ACHN (cell line): ENCODE measurements at regions not wholly inside any gene's neighbourhood (a gene's known extent, or its start where the extent isn't known, plus 50 kb on each side); places are given as distances from the start of the nearest gene placed in this dataset.

Experiments
- DNase-seq: peaks from one replicate; pipeline ENCODE4 v3.0.0-alpha.2; 2015
- in situ Hi-C: cut with HindIII; loops from 2 replicates; pipeline ENCODE4 v1.10.0; 2017; ENCODE audit warnings: low sequenced_read_pairs, low pct_ligation_motif_present, low pct_unique_long_range_greater_than_20kb

GRCh38 chr7:68442931-68443631 is 1155.2 kb upstream of the AUTS2 start:
- no peak for DNase-seq
- in situ Hi-C loops = no loop called here

GRCh38 chr7:68444042-68444441 is 1154.2 kb upstream of the AUTS2 start:
- in situ Hi-C loops = no loop called here
- no peak for DNase-seq

- no peak for DNase-seq
- in situ Hi-C loops = no loop called here
Measured at GRCh38 chr7:68444956-68445355, 1153.3 kb upstream of the AUTS2 start.

DNA sequence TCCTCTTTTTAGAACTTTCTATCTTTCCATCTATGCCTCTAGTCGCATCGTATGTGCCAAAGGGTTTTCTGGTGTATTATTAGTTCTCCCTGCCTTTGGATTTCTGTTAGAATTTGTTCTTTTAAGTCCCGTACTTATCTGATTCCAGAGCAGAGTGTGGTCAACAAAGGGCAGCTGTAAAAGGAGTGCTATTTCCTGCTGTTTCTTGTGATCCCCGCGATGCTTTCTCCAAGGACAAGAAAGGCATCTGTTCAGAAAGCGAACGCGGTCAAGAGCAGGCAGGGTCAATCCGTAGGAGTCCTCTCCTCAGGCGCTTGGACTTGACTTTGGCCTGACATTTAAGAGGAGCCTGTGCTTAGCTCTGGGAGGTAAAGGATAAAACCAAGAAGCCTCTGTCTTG is 1152.1 kb upstream of the AUTS2 start:
- in situ Hi-C loops = no loop called here

GRCh38 chr7:68449099-68449498 is 1149.2 kb upstream of the AUTS2 start:
- DNase-seq = no peak
- in situ Hi-C loops = no loop called here

More for the DNA sequence above, 1152.1 kb upstream of the AUTS2 start:
- DNase-seq = no peak

- DNase-seq = no peak
- in situ Hi-C loops = no loop called here
Measured at GRCh38 chr7:68449816-68450215, 1148.5 kb upstream of the AUTS2 start.

DNA sequence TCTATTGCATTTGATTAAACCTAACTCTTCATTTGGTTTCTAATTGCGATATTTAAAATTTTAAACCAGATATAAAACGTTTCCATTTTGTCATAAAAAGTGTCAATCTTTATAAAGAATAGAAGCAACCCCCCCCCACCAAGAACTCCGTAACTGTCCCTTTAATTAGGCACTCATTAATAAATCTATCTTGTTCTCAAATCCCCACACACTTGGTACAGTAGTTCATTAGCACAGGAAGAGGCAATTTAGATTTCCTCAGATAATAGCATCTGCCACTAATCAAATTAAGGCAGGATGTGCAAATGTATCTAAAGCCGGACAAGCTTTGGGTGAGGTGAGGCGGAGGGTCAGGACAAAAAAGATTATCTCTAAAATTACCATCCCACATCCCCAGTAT is 1143.3 kb upstream of the AUTS2 start:
- no peak for DNase-seq
- in situ Hi-C loops = no loop called here

DNA sequence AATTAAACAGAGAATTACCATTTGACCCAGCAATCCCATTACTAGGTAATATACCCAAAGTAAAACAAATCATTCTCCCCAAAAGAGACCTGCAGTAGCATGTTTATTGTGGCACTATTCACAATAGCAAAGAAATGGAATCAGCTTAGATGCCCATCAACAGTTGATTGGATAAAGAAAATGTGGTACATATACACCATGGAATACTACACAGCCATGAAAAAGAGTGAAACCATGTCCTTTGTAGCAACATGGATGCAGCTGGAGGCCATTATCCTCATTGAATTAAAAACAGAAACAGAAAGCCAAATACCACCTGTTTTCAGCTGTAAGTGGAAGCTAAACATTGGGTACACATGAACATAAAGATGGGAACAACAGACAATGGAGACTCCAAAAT is 1141.8 kb upstream of the AUTS2 start:
- in situ Hi-C loops = no loop called here
- DNase-seq = no peak

DNA sequence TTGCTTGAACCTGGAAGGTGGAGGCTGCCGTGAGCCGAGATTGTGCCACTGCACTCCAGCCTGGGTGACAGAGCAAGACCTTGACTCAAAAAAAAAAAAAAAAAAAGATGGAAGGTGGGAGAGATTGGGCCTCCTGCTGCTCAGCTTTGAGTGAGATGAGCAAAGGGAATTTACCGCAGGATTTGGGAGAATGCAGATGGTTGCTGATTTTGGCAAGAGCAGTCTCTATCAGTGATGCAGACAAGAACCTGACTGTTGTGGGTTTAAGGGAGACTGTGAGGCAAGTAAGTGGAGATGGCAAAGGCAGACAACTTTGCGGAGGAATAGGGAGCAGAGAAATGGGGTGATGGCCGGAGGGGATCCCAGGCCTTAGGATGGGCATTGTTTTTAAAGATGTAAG is 1140.8 kb upstream of the AUTS2 start:
- no peak for DNase-seq
- in situ Hi-C loops = no loop called here

GRCh38 chr7:68458010-68458908 is 1140.0 kb upstream of the AUTS2 start:
- in situ Hi-C loops = no loop called here
- DNase-seq = no peak

DNA sequence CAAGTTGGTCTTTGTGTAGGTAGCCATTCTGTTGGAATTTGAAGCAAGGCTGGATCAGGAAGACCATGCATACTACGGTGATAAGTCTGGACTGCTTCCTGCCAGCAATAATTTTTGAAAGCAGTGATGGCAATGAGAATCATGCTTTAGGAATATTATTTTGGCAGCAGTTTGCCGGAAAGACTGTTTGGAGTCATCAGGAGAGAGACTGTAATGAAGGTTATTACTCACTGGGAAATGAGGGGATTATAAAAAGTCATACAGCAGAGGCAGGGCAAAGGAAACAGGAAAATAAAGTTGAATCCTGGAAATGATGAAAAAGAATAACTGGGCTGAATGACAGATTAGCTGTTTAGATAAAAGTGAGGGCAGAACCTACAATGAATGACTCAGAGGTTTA is 1136.8 kb upstream of the AUTS2 start:
- in situ Hi-C loops = no loop called here
- DNase-seq = no peak

- DNase-seq = no peak
- in situ Hi-C loops = no loop called here
Measured at GRCh38 chr7:68470836-68471435, 1127.3 kb upstream of the AUTS2 start.

DNA sequence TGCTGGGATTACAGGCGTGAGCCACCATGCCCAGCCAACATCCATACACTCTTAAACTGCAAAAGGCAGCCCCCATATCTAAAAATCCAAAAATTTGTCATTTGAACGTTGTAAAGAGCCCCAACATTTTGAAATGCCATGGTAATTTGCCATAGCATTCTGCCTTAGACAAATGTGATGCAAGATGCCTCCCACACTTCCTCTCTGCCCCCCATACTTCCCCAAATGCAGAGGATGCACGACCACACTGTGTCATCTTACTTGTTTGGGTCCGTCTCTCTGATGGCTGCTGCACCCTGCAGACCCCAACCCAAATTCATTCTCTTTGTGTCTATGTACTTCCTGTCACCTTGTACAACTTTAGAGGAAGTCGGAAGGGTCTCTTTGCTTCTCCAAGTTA is 1125.6 kb upstream of the AUTS2 start:
- DNase-seq = no peak
- in situ Hi-C loops = no loop called here

DNA sequence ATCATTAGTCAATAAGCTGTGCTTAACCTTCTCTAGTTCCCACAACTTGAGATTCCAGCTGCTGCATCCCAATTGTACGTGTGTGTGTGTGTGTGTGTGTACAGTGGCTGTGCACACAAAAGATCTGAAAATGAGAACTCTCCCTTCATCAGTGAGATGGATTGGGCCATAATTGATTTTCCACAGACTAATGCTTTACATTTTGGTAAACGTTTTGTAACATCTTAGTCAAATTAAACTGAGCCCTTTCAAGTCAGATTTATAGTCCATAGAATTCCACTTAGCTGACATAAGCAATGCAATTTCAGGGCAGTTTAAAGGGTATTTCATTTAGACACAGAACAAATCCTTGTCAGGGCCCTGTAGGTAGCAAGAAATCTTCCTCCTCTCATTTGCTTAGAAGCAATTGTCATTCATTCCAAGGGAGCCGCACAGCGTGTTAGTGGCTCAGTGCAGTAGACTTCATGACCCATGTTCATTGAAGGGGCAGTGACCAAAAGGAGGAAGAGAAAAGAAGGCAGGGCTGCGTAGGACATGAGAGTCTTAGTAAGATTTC is 1123.5 kb upstream of the AUTS2 start:
- DNase-seq = no peak
- in situ Hi-C loops = no loop called here

GRCh38 chr7:68476966-68477365 is 1121.3 kb upstream of the AUTS2 start:
- in situ Hi-C loops = no loop called here

GRCh38 chr7:68478326-68478725 is 1119.9 kb upstream of the AUTS2 start:
- no peak for DNase-seq
- in situ Hi-C loops = no loop called here

More at GRCh38 chr7:68476966-68477365, 1121.3 kb upstream of the AUTS2 start:
- DNase-seq = no peak

- in situ Hi-C loops = no loop called here
Measured at GRCh38 chr7:68482800-68483199, 1115.5 kb upstream of the AUTS2 start.

DNA sequence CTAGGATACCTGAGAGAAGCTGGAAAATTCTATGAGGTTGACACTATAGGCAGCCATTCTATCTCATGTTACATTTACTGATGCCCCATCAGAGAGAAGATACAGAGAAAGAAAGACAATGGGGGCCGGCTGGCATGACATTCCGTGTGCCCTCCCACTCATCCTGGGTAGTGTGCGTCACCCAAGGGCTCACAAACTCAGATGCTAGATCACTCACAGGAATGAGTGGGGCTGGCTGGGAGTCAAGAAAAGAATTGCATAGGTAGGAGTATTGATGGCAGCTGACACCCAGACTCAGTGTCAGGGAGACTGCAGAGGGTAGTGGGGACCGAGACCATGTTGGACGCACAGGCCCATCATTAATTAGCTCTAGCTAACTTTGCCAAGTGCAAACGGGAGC is 1113.5 kb upstream of the AUTS2 start:
- no peak for DNase-seq
- in situ Hi-C loops = no loop called here

More at GRCh38 chr7:68482800-68483199, 1115.5 kb upstream of the AUTS2 start:
- no peak for DNase-seq

DNA sequence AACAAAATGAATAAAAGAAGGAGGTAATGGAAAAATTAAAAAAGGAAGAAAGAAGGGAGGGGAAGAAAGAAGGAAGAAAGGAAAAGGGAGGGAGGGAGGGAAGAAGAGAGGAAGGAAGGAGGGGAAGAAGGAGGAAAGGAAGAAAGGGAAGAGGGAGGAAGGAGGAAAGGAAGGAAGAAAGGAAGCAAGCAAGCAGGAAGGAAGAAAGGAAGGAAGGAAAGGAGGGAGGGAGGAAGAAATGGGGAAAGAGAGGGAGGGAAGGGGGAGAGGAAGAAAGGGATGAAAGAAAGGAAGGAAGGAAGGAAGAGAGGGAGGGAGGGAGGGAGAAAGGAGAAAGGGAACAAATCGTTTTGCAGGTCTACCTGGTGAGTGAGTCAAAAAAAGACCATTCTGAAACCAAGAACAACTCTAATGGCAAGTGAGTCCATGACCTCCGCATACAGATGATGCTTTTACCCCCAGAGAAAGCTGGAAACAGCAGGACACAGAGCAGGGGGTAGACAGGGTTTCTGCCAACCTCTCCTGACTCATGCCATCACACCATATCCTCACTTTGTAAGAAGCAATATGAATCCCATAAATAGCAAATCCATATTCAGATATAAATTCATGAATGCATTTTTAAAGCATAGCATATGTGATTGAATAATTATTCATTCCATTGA is 1112.9 kb upstream of the AUTS2 start:
- in situ Hi-C loops = no loop called here
- no peak for DNase-seq
